A673 (cell line): ENCODE measurements at regions not wholly inside any gene's neighbourhood (a gene's known extent, or its start where the extent isn't known, plus 50 kb on each side); places are given as distances from the start of the nearest gene placed in this dataset.

ENCODE experiments used
- BruUV-seq: library from RNA; stranded (reverse); fragments of 400-500 nt; replicated peaks from 2 replicates; lab custom pipeline; 2021; lab: Mats Ljungman, UMichigan
- CTCF ChIA-PET: fragments of 300-600 bp; sonication (Branson Sonifier 250); formaldehyde crosslinking; loops from one replicate; lab custom pipeline; 2022; ENCODE audit warnings: antibody characterized with exemption; lab: Charles Lee
- POLR2A ChIA-PET: fragments of 300-600 bp; sonication (Branson Sonifier 250); formaldehyde crosslinking; loops from one replicate; lab custom pipeline; 2022; ENCODE audit warnings: antibody characterized with exemption; ENCODE audit not compliant: low non-redundant PET; lab: Charles Lee
- DNase-seq: peaks from one replicate; pipeline ENCODE4 v3.0.0-alpha.2; 2015; ENCODE audit warnings: low spot score
- H3K27ac ChIP-seq: fragments of 200-600 bp; sonication (generic); 2 replicates; pipeline ENCODE4 v1.5.1; 2016; ENCODE audit warnings: mixed run types, low read depth, mild to moderate bottlenecking, mixed read lengths, antibody characterized with exemption, low read length; ENCODE audit not compliant: poor library complexity, severe bottlenecking
- H3K27me3 ChIP-seq: fragments of 200-600 bp; sonication (generic); replicated peaks from 2 replicates; pipeline ENCODE4 v1.6.1; 2017; ENCODE audit warnings: mixed run types, low read depth, mild to moderate bottlenecking, mixed read lengths, antibody characterized with exemption, low read length; ENCODE audit not compliant: insufficient read depth, poor library complexity
- H3K36me3 ChIP-seq: fragments of 200-600 bp; sonication (generic); 2 replicates; pipeline ENCODE4 v1.6.1; 2016; ENCODE audit warnings: mixed run types, mild to moderate bottlenecking, mixed read lengths, antibody characterized with exemption, low read length; ENCODE audit not compliant: insufficient read depth, poor library complexity, severe bottlenecking
- H3K4me1 ChIP-seq: fragments of 200-600 bp; sonication (generic); 2 replicates; pipeline ENCODE4 v1.6.1; 2017; ENCODE audit warnings: mixed run types, mild to moderate bottlenecking, mixed read lengths, antibody characterized with exemption, low read length; ENCODE audit not compliant: insufficient read depth, poor library complexity, severe bottlenecking
- H3K4me3 ChIP-seq: fragments of 200-600 bp; sonication (generic); 2 replicates; pipeline ENCODE4 v1.5.1; 2016; ENCODE audit warnings: low read depth, mixed run types, mild to moderate bottlenecking, mixed read lengths, low read length; ENCODE audit not compliant: poor library complexity, severe bottlenecking
- H3K9me3 ChIP-seq: fragments of 200-600 bp; sonication (generic); 2 replicates; pipeline ENCODE4 v1.6.1; 2016; ENCODE audit warnings: mixed run types, low read depth, mild to moderate bottlenecking, mixed read lengths, antibody characterized with exemption, low read length; ENCODE audit not compliant: poor library complexity, severe bottlenecking
- EZH2 ChIP-seq: fragments of 200-600 bp; sonication (generic); IDR thresholded peaks from 2 replicates; pipeline ENCODE4 v1.6.1; 2017; ENCODE audit warnings: borderline replicate concordance, low read depth, mild to moderate bottlenecking, mixed read lengths, antibody characterized with exemption, low read length; ENCODE audit not compliant: poor library complexity, severe bottlenecking
- intact Hi-C: fragments of 100-400 bp; cut with micrococcal nuclease; formaldehyde crosslinking; loops from one replicate; pipeline ENCODE4 v1.10.0; 2022; ENCODE audit not compliant: unreplicated experiment
- TF ChIP-seq, protein P1 (sequence below): fragments of 300-800, 200-600 bp; sonication (generic); conservative IDR thresholded peaks from 2 replicates; pipeline ENCODE4 v1.5.1; 2017; ENCODE audit warnings: low read depth, mild to moderate bottlenecking, antibody characterized with exemption, low read length, moderate library complexity, mixed read lengths

DNA sequence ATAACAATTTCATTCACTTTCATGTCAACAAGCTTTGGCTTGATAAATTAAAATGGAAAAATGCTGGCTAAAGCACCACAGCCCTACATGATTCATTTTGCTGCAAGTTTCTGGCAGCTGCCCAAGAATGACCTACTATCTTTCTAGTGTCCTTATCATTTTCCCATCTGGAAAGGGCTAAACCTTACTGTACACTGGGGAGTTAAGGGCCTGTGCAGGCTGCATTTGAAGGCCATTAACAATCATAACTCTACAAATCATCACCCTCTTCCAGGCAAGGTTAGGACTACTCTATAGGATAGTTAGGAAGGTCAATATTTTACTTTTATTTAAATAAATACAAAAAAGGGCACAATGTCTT is 579.7 kb upstream of the ZNF608 start:
- no peaks in the 10 kb centered on the region for H3K27me3 ChIP-seq
- H3K36me3 ChIP-seq: no peaks in the 10 kb centered on the region
- H3K4me1 ChIP-seq: no peaks in the 10 kb centered on the region
- H3K27ac ChIP-seq: no peak overlapping the region
- intact Hi-C loops: no loop called here
- ChIA-PET POLR2A (no interaction called here), CTCF (no interaction called here)
- DNase-seq: peak; percentile 10
- no peak overlapping the region for H3K4me3 ChIP-seq
- TF ChIP-seq, protein P1, sequence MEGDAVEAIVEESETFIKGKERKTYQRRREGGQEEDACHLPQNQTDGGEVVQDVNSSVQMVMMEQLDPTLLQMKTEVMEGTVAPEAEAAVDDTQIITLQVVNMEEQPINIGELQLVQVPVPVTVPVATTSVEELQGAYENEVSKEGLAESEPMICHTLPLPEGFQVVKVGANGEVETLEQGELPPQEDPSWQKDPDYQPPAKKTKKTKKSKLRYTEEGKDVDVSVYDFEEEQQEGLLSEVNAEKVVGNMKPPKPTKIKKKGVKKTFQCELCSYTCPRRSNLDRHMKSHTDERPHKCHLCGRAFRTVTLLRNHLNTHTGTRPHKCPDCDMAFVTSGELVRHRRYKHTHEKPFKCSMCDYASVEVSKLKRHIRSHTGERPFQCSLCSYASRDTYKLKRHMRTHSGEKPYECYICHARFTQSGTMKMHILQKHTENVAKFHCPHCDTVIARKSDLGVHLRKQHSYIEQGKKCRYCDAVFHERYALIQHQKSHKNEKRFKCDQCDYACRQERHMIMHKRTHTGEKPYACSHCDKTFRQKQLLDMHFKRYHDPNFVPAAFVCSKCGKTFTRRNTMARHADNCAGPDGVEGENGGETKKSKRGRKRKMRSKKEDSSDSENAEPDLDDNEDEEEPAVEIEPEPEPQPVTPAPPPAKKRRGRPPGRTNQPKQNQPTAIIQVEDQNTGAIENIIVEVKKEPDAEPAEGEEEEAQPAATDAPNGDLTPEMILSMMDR: no peak
- TF ChIP-seq EZH2: no peak
- no peaks in the 10 kb centered on the region for H3K9me3 ChIP-seq
- BruUV-seq: no TSS peak

DNA sequence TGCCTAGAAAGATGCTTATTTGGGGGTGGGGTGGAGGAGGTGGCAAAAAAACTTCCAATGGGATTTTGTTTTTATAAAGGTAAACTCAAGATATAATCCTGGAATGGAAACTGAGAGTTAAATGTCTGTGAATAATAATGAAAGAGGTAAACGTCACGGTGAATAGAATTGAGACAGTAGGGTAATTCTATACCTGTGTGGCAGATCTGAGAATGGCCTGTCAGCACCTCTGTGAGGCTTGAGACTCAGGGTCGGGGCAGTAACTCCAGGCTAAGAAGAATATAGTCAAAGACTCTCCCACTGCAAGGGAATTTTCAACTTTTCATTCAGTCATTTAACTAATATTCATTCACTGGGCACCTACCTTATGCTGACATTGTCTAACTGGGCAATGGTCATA is 581.2 kb upstream of the ZNF608 start:
- intact Hi-C loops: no loop called here
- ChIA-PET POLR2A (no interaction called here), CTCF (no interaction called here)
- Histone ChIP-seq H3K4me3 (no peak overlapping the region), H3K9me3 (no peaks in the 10 kb centered on the region), H3K4me1 (no peaks in the 10 kb centered on the region), H3K36me3 (no peaks in the 10 kb centered on the region), H3K27ac (no peak overlapping the region), H3K27me3 (no peaks in the 10 kb centered on the region)
- DNase-seq: no peak
- TF ChIP-seq EZH2: no peak
- TF ChIP-seq, protein P1: no peak
- no TSS peak for BruUV-seq

DNA sequence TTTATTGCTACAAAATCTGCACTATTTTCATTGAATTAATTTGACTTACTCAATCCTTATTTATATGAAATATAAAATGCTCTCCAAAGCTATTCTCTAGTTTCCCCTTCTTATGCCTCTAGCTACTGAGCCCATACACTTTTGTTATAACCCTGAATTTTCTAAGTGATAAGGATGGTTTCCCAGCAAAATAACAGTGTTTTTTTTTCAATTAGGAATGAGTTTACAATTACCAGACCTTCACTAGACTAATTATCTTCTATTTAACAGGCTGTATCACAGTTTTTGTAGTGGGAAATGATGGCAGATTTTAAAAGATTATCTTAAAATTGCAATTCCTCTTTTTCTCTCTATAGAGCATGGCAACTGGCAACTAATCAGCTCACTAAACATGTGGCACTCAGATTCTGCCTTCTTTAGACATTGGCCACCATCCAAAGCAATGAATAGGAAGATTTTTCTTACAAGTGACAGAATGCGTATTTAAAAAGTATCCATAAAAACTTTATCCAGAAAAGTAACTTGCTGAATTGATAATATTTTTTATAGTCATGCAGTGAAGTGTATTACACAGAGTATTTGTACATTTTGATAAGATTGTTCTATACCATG is 585.7 kb upstream of the ZNF608 start:
- no TSS peak for BruUV-seq
- CTCF ChIA-PET: no interaction called here
- H3K9me3 ChIP-seq: no peaks in the 10 kb centered on the region
- TF ChIP-seq, protein P1: no peak
- TF ChIP-seq EZH2: no peak
- intact Hi-C loops: no loop called here
- no peak overlapping the region for H3K27ac ChIP-seq
- no peak overlapping the region for H3K4me3 ChIP-seq
- peak; percentile 16 for DNase-seq
- POLR2A ChIA-PET: no interaction called here
- H3K4me1 ChIP-seq: no peaks in the 10 kb centered on the region
- peaks cover 3% of the 10 kb centered on the region for H3K27me3 ChIP-seq
- H3K36me3 ChIP-seq: no peaks in the 10 kb centered on the region
